ENCODE measurements at regions not wholly inside any gene's neighbourhood (a gene's known extent, or its start where the extent isn't known, plus 50 kb on each side); places are given as distances from the start of the nearest gene placed in this dataset.
"Not testable (repeated sequence)": the region's sequence is repeated elsewhere in the genome, so short reads cannot be mapped to it uniquely, and the experiment has no call there.

- not testable (repeated sequence) for DNase-seq (ENCODE audit: low spot score)
Measured at GRCh38 chr2:89874810-89875595, 1183.5 kb downstream of the RPIA start.

DNA sequence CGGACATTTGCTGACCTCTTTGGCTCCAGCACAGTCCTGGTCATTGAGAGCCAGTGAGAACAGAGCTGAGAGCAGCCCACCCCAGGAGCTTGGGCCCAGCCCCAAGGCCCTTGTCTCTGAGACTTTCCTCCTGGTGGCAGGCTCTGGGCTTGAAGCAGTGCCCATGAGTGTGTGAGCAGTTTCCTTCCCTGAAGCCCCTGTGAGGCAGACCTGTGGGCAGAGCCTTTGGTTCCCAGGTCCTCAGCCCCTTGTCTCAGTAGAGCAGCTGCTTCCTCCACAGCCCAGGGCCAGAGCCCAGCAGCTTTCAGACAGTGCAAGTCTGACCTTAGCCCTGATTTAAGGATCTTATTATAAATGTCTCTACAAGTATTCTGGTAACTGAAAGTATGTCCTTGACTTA lies 1185.0 kb downstream of the RPIA start:
- DNase-seq (ENCODE audit: low spot score): not testable (repeated sequence)

DNA sequence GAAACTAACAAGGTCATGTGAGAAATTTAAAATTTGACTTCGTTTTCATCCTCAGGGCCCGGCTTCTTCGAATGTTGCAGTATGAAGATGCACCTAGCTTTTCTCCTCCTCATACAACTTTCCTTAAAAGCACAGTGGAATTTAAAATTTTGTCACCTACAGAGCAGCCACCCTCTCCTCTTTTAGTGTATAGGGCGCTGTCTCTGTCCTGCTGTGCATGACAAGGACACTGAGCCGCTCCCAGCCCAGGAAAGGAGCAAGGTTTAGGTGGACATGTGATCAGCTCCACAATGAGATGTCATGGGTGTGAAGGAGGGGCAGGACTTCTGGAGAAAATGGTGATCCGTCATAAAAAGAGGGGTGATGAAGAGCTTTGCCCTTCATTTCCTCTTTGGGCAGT lies 1185.4 kb downstream of the RPIA start:
- DNase-seq (ENCODE audit: low spot score): peak; percentile 0

- not testable (repeated sequence) for DNase-seq (ENCODE audit: low spot score)
Measured at GRCh38 chr2:89882880-89883279, 1191.4 kb downstream of the RPIA start.

- not testable (repeated sequence) for DNase-seq (ENCODE audit: low spot score)
Measured at GRCh38 chr2:89883624-89884023, 1192.2 kb downstream of the RPIA start.

DNA sequence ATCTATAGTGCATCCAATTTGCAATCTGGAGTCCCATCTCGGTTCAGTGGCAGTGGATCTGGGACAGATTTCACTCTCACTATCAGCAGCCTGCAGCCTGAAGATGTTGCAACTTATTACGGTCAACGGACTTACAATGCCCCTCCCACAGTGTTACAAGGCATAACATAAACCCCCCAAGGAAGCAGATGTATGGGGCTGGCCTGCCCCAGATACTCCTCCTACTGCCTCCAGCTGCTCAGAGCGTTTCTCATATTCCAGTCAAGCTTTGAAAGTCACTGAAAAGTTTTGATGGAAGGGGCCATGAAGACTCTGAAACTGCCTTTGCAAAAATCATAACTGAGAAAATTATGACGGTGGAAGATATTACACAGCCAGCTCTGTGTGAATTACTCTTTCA lies 1193.6 kb downstream of the RPIA start:
- DNase-seq (ENCODE audit: low spot score): not testable (repeated sequence)

DNA sequence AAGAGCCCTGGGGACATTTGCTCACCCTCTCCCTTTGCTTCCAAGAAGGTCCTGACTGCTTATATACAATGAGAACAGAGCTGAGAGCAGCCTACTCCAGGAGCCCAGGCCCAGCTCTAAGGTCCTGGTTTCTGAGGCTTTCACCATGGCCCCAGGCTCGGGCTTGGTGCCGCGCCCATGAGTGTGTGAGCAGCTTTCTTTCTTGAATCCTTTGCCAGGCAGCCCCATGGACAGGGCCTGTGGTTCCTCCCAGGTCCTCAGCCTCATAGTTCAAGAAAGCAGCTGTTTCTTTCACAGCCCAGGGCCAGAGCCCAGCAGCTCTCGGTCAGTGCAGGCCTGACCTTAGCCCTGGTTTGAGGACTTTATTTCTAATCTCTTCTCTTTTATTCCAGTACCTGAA lies 1197.2 kb downstream of the RPIA start:
- DNase-seq (ENCODE audit: low spot score): not testable (repeated sequence)

DNA sequence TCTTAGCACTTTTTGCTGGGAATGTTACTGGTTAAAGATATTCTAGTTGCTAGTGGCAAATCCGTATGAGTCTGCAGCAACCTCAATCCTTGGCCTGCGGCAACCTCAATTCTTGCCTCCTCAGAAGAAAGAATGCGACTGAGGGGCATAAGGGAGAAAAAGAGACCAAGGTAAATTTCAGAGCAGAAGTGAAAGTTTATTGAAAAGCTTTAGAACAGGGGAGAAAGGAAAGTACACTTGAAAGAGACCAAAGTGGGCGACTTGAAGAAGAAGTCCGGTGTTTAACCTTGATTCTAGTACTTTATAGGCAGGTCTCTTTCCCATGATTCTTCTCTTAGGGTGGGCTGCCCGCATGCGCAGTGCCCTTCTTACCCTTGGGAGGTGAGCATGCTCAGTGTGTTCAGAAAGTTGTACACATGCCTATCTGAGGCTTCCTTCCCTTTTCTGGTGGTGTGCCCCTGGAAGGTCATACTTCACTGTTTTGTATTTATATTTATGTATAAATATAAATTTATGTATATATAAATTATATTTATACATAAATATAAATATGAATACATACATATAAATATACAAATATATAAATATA lies 1198.8 kb downstream of the RPIA start:
- not testable (repeated sequence) for DNase-seq (ENCODE audit: low spot score)

- DNase-seq (ENCODE audit: low spot score): not testable (repeated sequence)
Measured at GRCh38 chr2:89894988-89895387, 1203.5 kb downstream of the RPIA start.

DNA sequence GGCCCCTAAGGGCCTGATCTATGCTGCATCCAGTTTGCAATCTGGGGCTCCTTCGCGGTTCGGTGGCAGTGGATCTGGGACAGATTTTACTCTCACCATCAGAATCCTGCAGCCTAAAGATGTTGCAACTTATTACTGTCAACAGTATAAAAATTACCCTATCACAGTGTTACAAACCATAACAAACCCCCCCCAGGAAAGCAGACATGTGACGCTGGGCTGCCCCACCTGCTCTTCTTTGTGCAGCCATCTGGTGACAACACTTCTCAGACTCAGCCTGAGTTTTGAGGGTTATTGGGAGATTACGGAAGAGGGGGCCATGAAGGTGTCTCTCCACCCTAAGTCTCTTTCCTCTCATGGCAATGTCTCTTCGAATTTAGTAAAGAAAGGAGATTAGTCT lies 1204.2 kb downstream of the RPIA start:
- DNase-seq (ENCODE audit: low spot score): not testable (repeated sequence)

DNA sequence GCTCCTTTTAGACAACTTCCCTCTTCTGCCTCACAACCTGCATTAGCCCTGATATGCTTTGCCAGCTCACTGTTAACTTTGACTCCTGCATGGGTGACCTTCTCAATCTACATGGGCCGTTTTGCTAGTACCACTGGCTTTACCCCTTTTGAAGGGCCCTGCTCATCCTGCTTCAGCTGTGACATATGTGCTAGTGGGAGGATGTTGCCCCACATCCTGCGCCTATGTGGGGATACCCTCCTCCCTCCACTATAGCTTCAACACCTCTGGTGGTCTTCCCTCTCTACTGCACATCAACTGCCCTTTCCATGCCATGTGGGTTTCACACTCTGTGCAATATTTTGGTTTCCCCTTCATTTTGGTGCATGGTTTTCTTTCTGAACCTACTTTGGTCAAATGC lies 1235.5 kb downstream of the RPIA start:
- DNase-seq (ENCODE audit: low spot score): not testable (repeated sequence)

DNA sequence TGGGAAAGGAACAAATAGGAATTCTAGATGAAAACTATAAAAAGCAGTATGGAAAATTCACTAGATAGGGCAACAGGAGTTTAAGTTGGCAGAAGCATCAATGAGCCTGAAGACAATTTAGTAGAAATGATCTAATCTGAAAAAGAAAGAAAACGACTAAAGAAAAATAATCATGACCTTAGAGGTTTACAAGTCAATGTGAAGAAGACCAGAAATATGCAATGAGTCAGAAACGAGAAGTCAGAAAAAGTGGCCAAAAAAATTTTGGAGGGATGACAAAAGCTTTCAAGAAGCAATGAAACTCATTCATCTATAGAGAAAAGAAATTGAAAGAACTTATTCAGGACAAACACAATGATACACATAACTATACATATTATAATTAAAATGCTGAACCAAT lies 1244.0 kb downstream of the RPIA start:
- DNase-seq (ENCODE audit: low spot score): not testable (repeated sequence)

GRCh38 chr2:89936011-89936410 lies 1244.5 kb downstream of the RPIA start:
- not testable (repeated sequence) for DNase-seq (ENCODE audit: low spot score)

- not testable (repeated sequence) for DNase-seq (ENCODE audit: low spot score)
Measured at GRCh38 chr2:89936559-89936958, 1245.1 kb downstream of the RPIA start.

GRCh38 chr2:89938756-89939155 lies 1247.3 kb downstream of the RPIA start:
- DNase-seq (ENCODE audit: low spot score): not testable (repeated sequence)

GRCh38 chr2:89944267-89944666 lies 1252.8 kb downstream of the RPIA start:
- not testable (repeated sequence) for DNase-seq (ENCODE audit: low spot score)

DNA sequence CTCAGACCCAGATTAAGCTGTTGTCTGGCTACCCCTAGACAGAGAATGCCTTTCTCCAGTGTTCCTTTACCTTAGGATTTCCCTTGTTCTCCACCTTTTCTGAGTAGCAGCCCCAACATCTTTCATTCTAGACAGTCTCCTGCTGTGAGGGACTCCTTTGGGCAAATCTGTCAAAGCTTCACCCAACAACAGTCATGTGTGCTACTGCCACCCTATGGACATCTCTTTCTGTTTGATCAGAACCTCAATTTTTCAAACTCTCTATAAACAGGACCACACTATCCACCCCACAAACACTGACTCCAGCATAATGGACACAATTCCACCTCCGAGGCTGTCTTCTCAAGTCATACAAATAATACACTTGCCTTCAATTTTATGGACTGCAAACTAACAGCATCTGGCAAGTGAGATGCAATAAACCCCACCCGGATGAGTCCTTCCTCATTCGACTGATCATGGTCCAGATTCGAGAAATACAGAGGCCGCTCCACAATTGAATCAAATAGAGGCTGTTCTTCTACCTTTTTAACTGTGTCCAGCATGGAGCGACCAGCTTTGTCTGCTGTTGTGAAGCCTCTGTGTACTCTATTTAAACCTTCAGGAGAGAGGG lies 1253.6 kb downstream of the RPIA start:
- DNase-seq (ENCODE audit: low spot score): not testable (repeated sequence)

- not testable (repeated sequence) for DNase-seq (ENCODE audit: low spot score)
Measured at GRCh38 chr2:89947208-89947815, 1255.8 kb downstream of the RPIA start.

- DNase-seq (ENCODE audit: low spot score): not testable (repeated sequence)
Measured at GRCh38 chr2:89948102-89948501, 1256.6 kb downstream of the RPIA start.

GRCh38 chr2:89950807-89951206 lies 1259.3 kb downstream of the RPIA start:
- not testable (repeated sequence) for DNase-seq (ENCODE audit: low spot score)

DNA sequence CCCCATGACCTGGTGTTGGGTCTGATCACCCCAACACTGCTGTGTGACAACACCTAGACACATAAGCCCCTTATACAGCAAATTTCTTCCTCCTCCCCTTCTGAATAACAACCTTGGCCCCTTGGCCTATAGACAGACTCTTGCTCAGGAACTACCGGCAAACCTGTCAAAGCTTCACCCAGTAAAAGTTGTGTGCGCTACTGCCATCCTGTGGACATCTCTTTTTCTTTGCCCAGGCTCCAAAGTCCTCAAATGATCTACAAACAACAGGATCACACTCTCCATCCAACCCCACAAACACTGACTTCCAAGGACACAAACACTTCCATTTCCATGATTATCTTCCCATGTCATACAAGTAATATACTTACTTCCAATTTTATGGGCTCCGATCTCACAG lies 1265.8 kb downstream of the RPIA start:
- not testable (repeated sequence) for DNase-seq (ENCODE audit: low spot score)

- not testable (repeated sequence) for DNase-seq (ENCODE audit: low spot score)
Measured at GRCh38 chr2:89959729-89960378, 1268.4 kb downstream of the RPIA start.
